GM23338 (cell line): ENCODE measurements at regions not wholly inside any gene's neighbourhood (a gene's known extent, or its start where the extent isn't known, plus 50 kb on each side); places are given as distances from the start of the nearest gene placed in this dataset.
A peak's percentile ranks its signal among the peaks of the same experiment; 100 is the strongest.

Source experiments
- ATAC-seq: fragments of 200-7000 bp; cut with Tn5 transposase; 3 replicates; pipeline ENCODE4 v1.9.1; 2020
- DNase-seq: peaks from one replicate; pipeline ENCODE4 v3.0.0-alpha.2; 2015; ENCODE audit warnings: low spot score
- H2AFZ ChIP-seq: fragments of 200-600 bp; sonication (generic); 2 replicates; pipeline ENCODE4 v1.8.0; 2016; ENCODE audit warnings: antibody characterized with exemption, mild to moderate bottlenecking, moderate library complexity
- H3F3A ChIP-seq: fragments of 200-600 bp; sonication (generic); replicated peaks from 2 replicates; pipeline ENCODE4 v1.8.0; 2017; ENCODE audit warnings: antibody characterized with exemption, mixed run types, low read depth
- H3K27ac ChIP-seq: fragments of 200-600 bp; sonication (generic); 2 replicates; pipeline ENCODE4 v1.6.1; 2016; ENCODE audit warnings: low read depth
- H3K27me3 ChIP-seq: fragments of 200-600 bp; sonication (generic); 2 replicates; pipeline ENCODE4 v1.8.0; 2016; ENCODE audit warnings: mild to moderate bottlenecking, mixed run types, moderate library complexity; ENCODE audit not compliant: insufficient read depth
- H3K36me3 ChIP-seq: fragments of 200-600 bp; sonication (generic); 2 replicates; pipeline ENCODE4 v1.8.0; 2016; ENCODE audit warnings: mild to moderate bottlenecking; ENCODE audit not compliant: insufficient read depth
- H3K4me1 ChIP-seq: fragments of 200-600 bp; sonication (generic); 2 replicates; pipeline ENCODE4 v1.8.0; 2016; ENCODE audit warnings: mild to moderate bottlenecking, moderate library complexity; ENCODE audit not compliant: insufficient read depth
- H3K4me2 ChIP-seq: fragments of 200-600 bp; sonication (generic); 2 replicates; pipeline ENCODE4 v1.7.1; 2017; ENCODE audit warnings: mixed run types
- H3K4me3 ChIP-seq: fragments of 200-600 bp; sonication (generic); 2 replicates; pipeline ENCODE4 v1.6.1; 2016; ENCODE audit warnings: mixed run types
- H3K79me2 ChIP-seq: fragments of 200-600 bp; sonication (generic); replicated peaks from 2 replicates; pipeline ENCODE4 v1.8.0; 2017; ENCODE audit warnings: mild to moderate bottlenecking; ENCODE audit not compliant: insufficient read depth
- H3K9me2 ChIP-seq: fragments of 200-600 bp; sonication (generic); 2 replicates; pipeline ENCODE4 v1.8.0; 2017; ENCODE audit not compliant: insufficient read depth
- H4K20me1 ChIP-seq: fragments of 200-600 bp; sonication (generic); replicated peaks from 2 replicates; pipeline ENCODE4 v1.8.0; 2017; ENCODE audit warnings: mild to moderate bottlenecking; ENCODE audit not compliant: insufficient read depth
- H3K27ac Mint-ChIP-seq: 2 replicates; pipeline ENCODE4 v1.8.0; 2020; ENCODE audit warnings: inconsistent platforms, mild to moderate bottlenecking, moderate library complexity, mixed read lengths
- H3K27me3 Mint-ChIP-seq: 3 replicates; pipeline ENCODE4 v1.8.0; 2022; ENCODE audit warnings: low read depth, mild to moderate bottlenecking, moderate library complexity, mixed read lengths, inconsistent platforms; ENCODE audit not compliant: insufficient read depth, poor library complexity
- H3K36me3 Mint-ChIP-seq: 3 replicates; pipeline ENCODE4 v1.8.0; 2021; ENCODE audit warnings: low read depth, mild to moderate bottlenecking, inconsistent platforms, moderate library complexity, mixed read lengths
- H3K4me1 Mint-ChIP-seq: 3 replicates; pipeline ENCODE4 v1.8.0; 2020; ENCODE audit warnings: mild to moderate bottlenecking, inconsistent platforms, mixed read lengths
- H3K4me3 Mint-ChIP-seq: 3 replicates; pipeline ENCODE4 v1.8.0; 2021; ENCODE audit warnings: moderate library complexity, mild to moderate bottlenecking, inconsistent platforms, mixed read lengths
- H3K9me3 Mint-ChIP-seq: 3 replicates; pipeline ENCODE4 v1.8.0; 2020; ENCODE audit warnings: moderate library complexity, mild to moderate bottlenecking, inconsistent platforms, mixed read lengths
- CREB1 ChIP-seq: fragments of 250-450 bp; sonication (Bioruptor Pico); IDR thresholded peaks from 2 replicates; pipeline ENCODE4 v1.5.0; 2020; ENCODE audit warnings: low read depth, mild to moderate bottlenecking, moderate library complexity
- EZH2phosphoT487 ChIP-seq: fragments of 200-600 bp; sonication (generic); IDR thresholded peaks from one replicate; pipeline ENCODE4 v1.8.1; 2018; ENCODE audit warnings: antibody characterized with exemption; ENCODE audit not compliant: unreplicated experiment
- JUNB ChIP-seq: IDR thresholded peaks from one replicate; pipeline ENCODE4 v1.6.1; 2016; ENCODE audit warnings: antibody characterized with exemption; ENCODE audit not compliant: unreplicated experiment
- STAT1 ChIP-seq: IDR thresholded peaks from one replicate; pipeline ENCODE4 v1.6.1; 2016; ENCODE audit warnings: antibody characterized with exemption; ENCODE audit not compliant: unreplicated experiment
- ZNF114 ChIP-seq: fragments of 250-450 bp; sonication (Bioruptor Pico); IDR thresholded peaks from 2 replicates; pipeline ENCODE4 v1.5.0; 2020; ENCODE audit warnings: mild to moderate bottlenecking, moderate library complexity
- TF ChIP-seq, protein P1 (sequence below): IDR thresholded peaks from one replicate; pipeline ENCODE4 v1.6.1; 2018; ENCODE audit warnings: antibody characterized with exemption; ENCODE audit not compliant: unreplicated experiment
- TF ChIP-seq, protein P2 (sequence below), 2 experiments: fragments of 200-600 bp in 1 of 2; sonication (generic) in 1 of 2; conservative IDR thresholded peaks; 2 replicates each; pipeline versions ENCODE4 v1.5.1 to v1.6.1; 2016 to 2017; ENCODE audit warnings: antibody characterized with exemption in 2 of 2, low read depth in 2 of 2, mild to moderate bottlenecking in 2 of 2, moderate library complexity in 1 of 2

DNA sequence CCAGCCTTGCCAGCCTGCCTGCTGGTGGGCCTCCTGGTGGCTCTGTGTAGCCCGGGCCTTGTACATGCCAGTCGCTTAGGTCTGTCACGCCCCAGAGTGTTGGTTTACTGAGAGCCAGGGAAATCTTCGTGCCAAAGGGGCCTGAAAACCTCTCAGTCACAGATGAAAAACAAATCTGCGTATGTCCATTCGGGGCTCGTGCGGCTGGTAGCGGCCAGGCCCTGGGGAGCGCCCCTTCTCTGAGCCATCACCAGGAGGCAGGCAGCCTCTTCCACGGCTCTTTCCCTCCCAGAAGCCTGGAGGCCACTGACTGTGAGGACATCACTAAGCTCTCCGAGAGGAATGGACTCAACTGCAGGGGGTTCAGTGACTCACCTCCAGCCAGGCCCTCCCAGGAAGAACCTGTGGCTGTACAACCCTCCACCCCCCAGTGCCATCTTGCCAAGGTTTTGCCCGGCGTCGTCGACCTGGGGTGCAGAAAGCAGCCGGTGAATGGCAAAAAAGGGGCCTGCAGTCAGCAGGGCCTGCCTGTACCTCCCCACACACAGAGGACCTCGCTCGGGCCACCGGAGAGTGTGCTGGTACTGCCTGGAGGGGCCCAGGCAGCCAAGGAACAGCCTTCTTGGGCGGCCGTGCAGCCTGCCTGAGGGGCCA, 162.2 kb downstream of the BCOR start:
- Histone ChIP-seq H3K79me2 (no peaks in the 10 kb centered on the region), H3K4me3 (no peak overlapping the region), H3K9me2 (no peaks in the 10 kb centered on the region), H3K4me2 (no peak overlapping the region), H2AFZ (no peak overlapping the region), H3K27ac (no peak overlapping the region), H3K27me3 (no peaks in the 10 kb centered on the region), H3K4me1 (no peaks in the 10 kb centered on the region), H3K36me3 (no peaks in the 10 kb centered on the region), H4K20me1 (no peaks in the 10 kb centered on the region), H3F3A (no peaks in the 10 kb centered on the region)
- TF ChIP-seq, protein P1, sequence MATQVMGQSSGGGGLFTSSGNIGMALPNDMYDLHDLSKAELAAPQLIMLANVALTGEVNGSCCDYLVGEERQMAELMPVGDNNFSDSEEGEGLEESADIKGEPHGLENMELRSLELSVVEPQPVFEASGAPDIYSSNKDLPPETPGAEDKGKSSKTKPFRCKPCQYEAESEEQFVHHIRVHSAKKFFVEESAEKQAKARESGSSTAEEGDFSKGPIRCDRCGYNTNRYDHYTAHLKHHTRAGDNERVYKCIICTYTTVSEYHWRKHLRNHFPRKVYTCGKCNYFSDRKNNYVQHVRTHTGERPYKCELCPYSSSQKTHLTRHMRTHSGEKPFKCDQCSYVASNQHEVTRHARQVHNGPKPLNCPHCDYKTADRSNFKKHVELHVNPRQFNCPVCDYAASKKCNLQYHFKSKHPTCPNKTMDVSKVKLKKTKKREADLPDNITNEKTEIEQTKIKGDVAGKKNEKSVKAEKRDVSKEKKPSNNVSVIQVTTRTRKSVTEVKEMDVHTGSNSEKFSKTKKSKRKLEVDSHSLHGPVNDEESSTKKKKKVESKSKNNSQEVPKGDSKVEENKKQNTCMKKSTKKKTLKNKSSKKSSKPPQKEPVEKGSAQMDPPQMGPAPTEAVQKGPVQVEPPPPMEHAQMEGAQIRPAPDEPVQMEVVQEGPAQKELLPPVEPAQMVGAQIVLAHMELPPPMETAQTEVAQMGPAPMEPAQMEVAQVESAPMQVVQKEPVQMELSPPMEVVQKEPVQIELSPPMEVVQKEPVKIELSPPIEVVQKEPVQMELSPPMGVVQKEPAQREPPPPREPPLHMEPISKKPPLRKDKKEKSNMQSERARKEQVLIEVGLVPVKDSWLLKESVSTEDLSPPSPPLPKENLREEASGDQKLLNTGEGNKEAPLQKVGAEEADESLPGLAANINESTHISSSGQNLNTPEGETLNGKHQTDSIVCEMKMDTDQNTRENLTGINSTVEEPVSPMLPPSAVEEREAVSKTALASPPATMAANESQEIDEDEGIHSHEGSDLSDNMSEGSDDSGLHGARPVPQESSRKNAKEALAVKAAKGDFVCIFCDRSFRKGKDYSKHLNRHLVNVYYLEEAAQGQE = no peak
- TF ChIP-seq EZH2phosphoT487 = no peak
- TF ChIP-seq ZNF114 (CRISPR knock-in tag) = no peak
- TF ChIP-seq, protein P2, sequence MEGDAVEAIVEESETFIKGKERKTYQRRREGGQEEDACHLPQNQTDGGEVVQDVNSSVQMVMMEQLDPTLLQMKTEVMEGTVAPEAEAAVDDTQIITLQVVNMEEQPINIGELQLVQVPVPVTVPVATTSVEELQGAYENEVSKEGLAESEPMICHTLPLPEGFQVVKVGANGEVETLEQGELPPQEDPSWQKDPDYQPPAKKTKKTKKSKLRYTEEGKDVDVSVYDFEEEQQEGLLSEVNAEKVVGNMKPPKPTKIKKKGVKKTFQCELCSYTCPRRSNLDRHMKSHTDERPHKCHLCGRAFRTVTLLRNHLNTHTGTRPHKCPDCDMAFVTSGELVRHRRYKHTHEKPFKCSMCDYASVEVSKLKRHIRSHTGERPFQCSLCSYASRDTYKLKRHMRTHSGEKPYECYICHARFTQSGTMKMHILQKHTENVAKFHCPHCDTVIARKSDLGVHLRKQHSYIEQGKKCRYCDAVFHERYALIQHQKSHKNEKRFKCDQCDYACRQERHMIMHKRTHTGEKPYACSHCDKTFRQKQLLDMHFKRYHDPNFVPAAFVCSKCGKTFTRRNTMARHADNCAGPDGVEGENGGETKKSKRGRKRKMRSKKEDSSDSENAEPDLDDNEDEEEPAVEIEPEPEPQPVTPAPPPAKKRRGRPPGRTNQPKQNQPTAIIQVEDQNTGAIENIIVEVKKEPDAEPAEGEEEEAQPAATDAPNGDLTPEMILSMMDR (conservative IDR thresholded peaks at IDR 0.05; ENCODE audit: low read depth in 2 of 2) = peak in 1 of 2 experiments; percentile 33; a peak in 2 of 4 replicates
- Mint-ChIP-seq H3K4me1 (no peaks in the 10 kb centered on the region; the same call in 2 of the 3 replicates), H3K27me3 (peaks cover 1% of the 10 kb centered on the region), H3K36me3 (no peaks in the 10 kb centered on the region), H3K9me3 (no peaks in the 10 kb centered on the region), H3K27ac (no peak overlapping the region), H3K4me3 (no peak overlapping the region)
- DNase-seq = no peak
- peak; percentile 88 for ATAC-seq

DNA sequence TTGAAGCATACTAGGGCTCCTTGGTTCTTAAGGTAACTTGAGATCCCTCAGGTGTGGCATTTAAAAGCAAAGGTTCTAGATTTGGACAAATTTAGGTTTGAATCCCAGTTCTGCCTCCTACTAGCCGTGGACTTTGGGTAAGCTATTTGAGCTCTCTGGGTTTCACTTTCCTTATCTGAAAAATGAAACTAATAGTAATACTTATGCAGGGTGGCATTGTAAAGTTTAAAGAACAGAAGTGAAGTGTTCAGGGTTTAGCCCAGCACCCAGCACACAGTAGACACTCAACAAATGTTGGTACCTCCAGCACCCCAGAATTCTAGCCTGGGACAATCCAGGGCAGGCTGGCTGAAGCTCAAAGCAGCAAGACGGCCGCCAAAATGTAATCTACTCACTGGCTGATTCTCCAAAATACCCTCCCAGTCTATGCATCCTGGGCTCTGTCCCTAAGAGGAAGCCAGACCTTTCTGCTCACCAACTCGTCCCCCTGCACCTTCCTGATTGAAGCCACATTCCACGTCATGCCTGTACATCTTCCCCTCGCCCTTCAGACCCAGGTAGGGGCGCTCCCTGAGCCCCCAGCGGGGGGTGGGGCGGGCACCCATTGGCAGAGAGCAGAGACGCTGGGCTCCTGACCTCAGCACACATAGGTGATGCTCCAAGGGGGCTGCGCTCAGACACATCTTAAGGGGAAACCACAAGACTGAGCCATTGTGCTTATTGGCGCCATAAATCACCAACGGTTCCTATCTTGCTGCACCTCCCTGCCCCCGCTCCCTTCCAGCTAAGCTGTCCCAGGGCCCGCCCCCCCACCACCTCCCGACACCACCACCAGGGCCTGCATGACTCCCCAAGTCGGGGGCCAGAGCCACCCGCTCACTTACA, 160.6 kb downstream of the BCOR start:
- TF ChIP-seq, protein P2 (conservative IDR thresholded peaks at IDR 0.05; ENCODE audit: low read depth in 2 of 2) = no peak
- no peak for TF ChIP-seq STAT1
- no peak for TF ChIP-seq CREB1 (CRISPR knock-in tag)
- TF ChIP-seq JUNB = no peak
- Mint-ChIP-seq H3K36me3 (no peaks in the 10 kb centered on the region), H3K9me3 (no peaks in the 10 kb centered on the region), H3K27me3 (peaks cover 1% of the 10 kb centered on the region), H3K4me3 (no peak overlapping the region), H3K4me1 (peaks cover 7% of the 10 kb centered on the region; the same call in 2 of the 3 replicates), H3K27ac (no peak overlapping the region)
- Histone ChIP-seq H3K9me2 (no peaks in the 10 kb centered on the region), H3K79me2 (no peaks in the 10 kb centered on the region), H2AFZ (no peak overlapping the region), H3K27ac (no peak overlapping the region), H3K27me3 (no peaks in the 10 kb centered on the region), H4K20me1 (no peaks in the 10 kb centered on the region), H3F3A (no peaks in the 10 kb centered on the region), H3K4me2 (no peak overlapping the region), H3K36me3 (no peaks in the 10 kb centered on the region), H3K4me1 (no peaks in the 10 kb centered on the region), H3K4me3 (no peak overlapping the region)
- ATAC-seq (no peak), DNase-seq (no peak)
